ENCODE measurements at regions not wholly inside any gene's neighbourhood (a gene's known extent, or its start where the extent isn't known, plus 50 kb on each side); places are given as distances from the start of the nearest gene placed in this dataset.

- no peak for TF ChIP-seq CTCF (conservative IDR thresholded peaks at IDR 0.05; ENCODE audit: low read depth, low read length)
- TF ChIP-seq POLR2A (IDR thresholded peaks at IDR 0.05; ENCODE audit: low read depth, low read length): no peak
- TF ChIP-seq, protein P1, sequence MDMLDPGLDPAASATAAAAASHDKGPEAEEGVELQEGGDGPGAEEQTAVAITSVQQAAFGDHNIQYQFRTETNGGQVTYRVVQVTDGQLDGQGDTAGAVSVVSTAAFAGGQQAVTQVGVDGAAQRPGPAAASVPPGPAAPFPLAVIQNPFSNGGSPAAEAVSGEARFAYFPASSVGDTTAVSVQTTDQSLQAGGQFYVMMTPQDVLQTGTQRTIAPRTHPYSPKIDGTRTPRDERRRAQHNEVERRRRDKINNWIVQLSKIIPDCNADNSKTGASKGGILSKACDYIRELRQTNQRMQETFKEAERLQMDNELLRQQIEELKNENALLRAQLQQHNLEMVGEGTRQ (IDR thresholded peaks at IDR 0.05; ENCODE audit: low read depth, low read length): no peak
- no peak for TF ChIP-seq RFX5 (IDR thresholded peaks at IDR 0.05; ENCODE audit: low read depth, low read length)
- TF ChIP-seq, protein P2, sequence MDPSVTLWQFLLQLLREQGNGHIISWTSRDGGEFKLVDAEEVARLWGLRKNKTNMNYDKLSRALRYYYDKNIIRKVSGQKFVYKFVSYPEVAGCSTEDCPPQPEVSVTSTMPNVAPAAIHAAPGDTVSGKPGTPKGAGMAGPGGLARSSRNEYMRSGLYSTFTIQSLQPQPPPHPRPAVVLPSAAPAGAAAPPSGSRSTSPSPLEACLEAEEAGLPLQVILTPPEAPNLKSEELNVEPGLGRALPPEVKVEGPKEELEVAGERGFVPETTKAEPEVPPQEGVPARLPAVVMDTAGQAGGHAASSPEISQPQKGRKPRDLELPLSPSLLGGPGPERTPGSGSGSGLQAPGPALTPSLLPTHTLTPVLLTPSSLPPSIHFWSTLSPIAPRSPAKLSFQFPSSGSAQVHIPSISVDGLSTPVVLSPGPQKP (IDR thresholded peaks at IDR 0.05; ENCODE audit: borderline replicate concordance, low read depth, low read length): no peak
- no peak for TF ChIP-seq RCOR1 (IDR thresholded peaks at IDR 0.05; ENCODE audit: insufficient replicate concordance, low read length)
Measured at GRCh38 chr7:47069385-47070076, 512.4 kb downstream of the TNS3 start.

Data from IMR-90 (cell line).